Bone marrow (tissue), 2 donors: ENCODE measurements at regions not wholly inside any gene's neighbourhood (a gene's known extent, or its start where the extent isn't known, plus 50 kb on each side); places are given as distances from the start of the nearest gene placed in this dataset.

Experiments used
- DNase-seq, 2 donors: peaks; one replicate each; lab custom pipeline; 2025; lab: John Stamatoyannopoulos, UW

GRCh38 chr5:175243441-175243840, 200.5 kb downstream of the DRD1 start:
- no peak for DNase-seq

- DNase-seq, result no peak
Measured at GRCh38 chr5:175242207-175242606, 201.8 kb downstream of the DRD1 start.

GRCh38 chr5:175238326-175238725, 205.7 kb downstream of the DRD1 start:
- no peak for DNase-seq

- DNase-seq, result no peak
Measured at GRCh38 chr5:175236176-175236575, 207.8 kb downstream of the DRD1 start.

- DNase-seq, result no peak
Measured at GRCh38 chr5:175235251-175235960, 208.6 kb downstream of the DRD1 start.

GRCh38 chr5:175230299-175230698, 213.7 kb downstream of the DRD1 start:
- DNase-seq, result no peak

GRCh38 chr5:175226506-175226905, 217.5 kb downstream of the DRD1 start:
- DNase-seq, result no peak

GRCh38 chr5:175223291-175223690, 220.7 kb downstream of the DRD1 start:
- DNase-seq, result no peak

GRCh38 chr5:175222621-175223020, 221.4 kb downstream of the DRD1 start:
- DNase-seq, result no peak

- no peak for DNase-seq
Measured at GRCh38 chr5:175220549-175220948, 223.4 kb downstream of the DRD1 start.

- no peak for DNase-seq
Measured at GRCh38 chr5:175219366-175219765, 224.6 kb downstream of the DRD1 start.

GRCh38 chr5:175216991-175217390, 227.0 kb downstream of the DRD1 start:
- no peak for DNase-seq

GRCh38 chr5:175215906-175216305, 228.1 kb downstream of the DRD1 start:
- DNase-seq, result no peak

- DNase-seq, result no peak
Measured at GRCh38 chr5:175214152-175214551, 229.8 kb downstream of the DRD1 start.

GRCh38 chr5:175211956-175212756, 231.8 kb downstream of the DRD1 start:
- no peak for DNase-seq

GRCh38 chr5:175207321-175208040, 236.5 kb downstream of the DRD1 start:
- DNase-seq, result no peak

- DNase-seq, result no peak
Measured at GRCh38 chr5:175206669-175207068, 237.3 kb downstream of the DRD1 start.

- no peak for DNase-seq
Measured at GRCh38 chr5:175202463-175203068, 241.4 kb downstream of the DRD1 start.

GRCh38 chr5:175201393-175201792, 242.6 kb downstream of the DRD1 start:
- no peak for DNase-seq

GRCh38 chr5:175195698-175196656, 248.0 kb downstream of the DRD1 start:
- no peak for DNase-seq

GRCh38 chr5:175181331-175181730, 262.7 kb downstream of the DRD1 start:
- no peak for DNase-seq
